HG03103 (cell line): ENCODE measurements at regions not wholly inside any gene's neighbourhood (a gene's known extent, or its start where the extent isn't known, plus 50 kb on each side); places are given as distances from the start of the nearest gene placed in this dataset.

Experiments used
- ATAC-seq: cut with Tn5 transposase; IDR thresholded peaks from one replicate; pipeline ENCODE4 v1.9.1; 2021; ENCODE audit warnings: low read depth; ENCODE audit not compliant: unreplicated experiment

- ATAC-seq: no peak
Observed at GRCh38 chr9:13431222-13431536, 151.7 kb upstream of the MPDZ start.

DNA sequence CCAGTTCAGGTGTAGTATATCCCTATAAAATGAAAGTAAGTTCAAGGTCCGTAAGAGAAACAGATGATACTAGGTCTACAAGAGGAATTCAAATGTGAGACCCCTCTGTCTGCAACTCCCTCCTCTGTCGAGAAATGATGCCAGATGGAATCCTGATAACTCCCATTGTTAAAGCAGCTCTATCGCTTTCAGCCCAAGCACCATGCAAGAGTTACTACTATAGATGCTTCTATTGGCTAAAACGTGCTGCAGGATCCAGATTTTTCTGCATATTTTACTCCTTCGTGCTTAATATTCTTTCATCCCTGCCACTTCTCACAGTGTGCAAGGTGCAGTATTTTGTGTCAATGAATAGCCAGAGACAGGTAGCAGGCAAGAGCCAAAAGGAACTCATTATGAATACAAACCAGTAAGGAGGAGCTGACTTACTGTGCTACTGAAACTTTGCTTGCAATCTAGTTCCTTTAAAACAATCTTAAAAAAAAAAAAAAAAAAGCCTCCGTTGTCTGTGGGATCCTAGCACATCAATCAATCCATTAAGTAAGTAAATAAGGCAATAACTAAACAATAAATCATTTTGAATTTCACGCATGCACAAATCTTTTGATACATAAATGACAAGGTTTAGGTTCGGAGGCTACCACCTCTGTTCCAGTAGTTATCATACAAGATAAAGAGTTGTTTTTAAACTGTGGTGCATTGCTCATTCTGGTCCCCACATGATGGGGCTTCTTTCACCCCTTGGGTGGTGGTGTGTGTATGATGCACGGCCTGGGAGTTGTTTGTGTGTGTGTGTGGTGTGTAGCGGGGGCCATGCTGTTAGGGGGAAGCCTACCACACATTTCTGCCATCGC lies 151.1 kb upstream of the MPDZ start:
- ATAC-seq: no peak

- no peak for ATAC-seq
Observed at GRCh38 chr9:13429301-13430190, 150.1 kb upstream of the MPDZ start.

DNA sequence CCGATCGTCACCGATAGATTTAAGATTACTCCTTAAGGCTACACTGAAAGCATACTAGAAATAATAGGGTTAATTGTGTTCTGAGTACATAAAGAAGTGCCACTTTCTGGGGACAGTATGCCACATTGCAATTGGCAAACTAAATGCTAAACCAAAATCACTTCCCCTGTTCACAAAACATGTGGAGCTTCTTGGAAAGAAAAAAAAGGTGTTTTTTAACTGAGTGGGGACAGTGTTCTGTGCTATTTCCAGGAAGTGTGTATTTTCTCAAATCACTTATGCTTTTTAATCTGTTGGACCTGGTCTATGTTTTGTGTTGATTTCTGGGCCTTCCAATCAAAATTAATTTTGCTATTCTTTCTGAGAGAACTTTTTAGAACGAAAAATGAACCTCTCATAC lies 149.3 kb upstream of the MPDZ start:
- ATAC-seq: no peak

DNA sequence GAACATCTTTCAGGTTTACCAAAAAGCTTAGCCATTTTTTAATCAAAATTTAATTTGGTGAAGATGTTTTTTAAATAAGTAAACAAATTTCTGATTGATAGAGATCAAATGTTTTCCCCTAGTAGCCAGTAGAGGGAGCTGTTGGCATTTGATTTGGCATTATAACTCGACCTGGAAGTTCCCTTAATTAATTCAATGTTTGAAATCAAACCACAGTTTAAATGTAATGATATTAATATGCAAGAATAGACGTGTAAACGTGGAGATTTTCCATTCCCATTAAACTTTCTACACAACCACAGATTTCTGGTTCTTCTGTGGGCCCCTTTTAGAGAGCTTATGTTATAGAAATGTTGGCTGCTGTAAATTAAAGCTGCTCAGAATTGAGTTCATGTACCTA lies 148.1 kb upstream of the MPDZ start:
- ATAC-seq: no peak

- no peak for ATAC-seq
Observed at GRCh38 chr9:13426606-13427005, 147.1 kb upstream of the MPDZ start.

GRCh38 chr9:13424872-13425271 lies 145.4 kb upstream of the MPDZ start:
- no peak for ATAC-seq

DNA sequence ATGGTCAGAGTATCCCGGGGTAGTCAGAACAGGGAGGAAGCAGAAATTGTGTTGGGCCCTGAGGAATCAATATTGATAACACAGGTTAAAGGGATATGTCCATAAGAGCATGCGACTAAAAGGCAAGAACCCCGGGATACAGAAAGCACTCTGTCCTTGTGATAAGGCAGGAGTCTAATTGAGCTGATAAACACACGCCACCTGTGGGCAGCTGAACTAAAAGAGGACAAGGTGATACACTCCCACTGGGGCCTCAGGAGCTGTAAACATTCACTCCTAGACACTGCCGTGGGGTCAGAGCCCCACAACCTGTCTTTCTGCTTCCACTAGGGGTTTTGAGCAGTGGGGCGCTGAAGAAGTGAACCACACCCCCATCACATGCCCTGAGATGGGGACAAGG lies 144.7 kb upstream of the MPDZ start:
- no peak for ATAC-seq

GRCh38 chr9:13414349-13414748 lies 134.9 kb upstream of the MPDZ start:
- no peak for ATAC-seq

DNA sequence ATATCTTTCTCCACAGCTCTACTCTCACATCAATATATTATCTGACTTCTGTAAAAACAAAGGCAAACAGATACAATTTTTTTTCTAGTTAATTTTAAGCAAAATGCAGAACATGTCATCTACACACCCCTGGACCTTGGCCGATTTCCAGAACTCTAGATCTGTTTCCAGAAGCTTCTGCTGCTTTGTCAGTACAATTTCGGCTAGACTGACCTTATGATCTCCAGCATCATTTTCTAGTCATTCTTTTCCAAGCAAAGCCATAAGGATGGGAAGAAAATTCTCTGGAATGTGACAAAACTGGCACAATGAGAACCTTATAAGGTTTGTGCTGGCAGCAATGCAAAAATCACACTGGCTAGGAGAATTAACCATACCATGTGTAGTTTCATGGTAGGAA lies 132.8 kb upstream of the MPDZ start:
- no peak for ATAC-seq

DNA sequence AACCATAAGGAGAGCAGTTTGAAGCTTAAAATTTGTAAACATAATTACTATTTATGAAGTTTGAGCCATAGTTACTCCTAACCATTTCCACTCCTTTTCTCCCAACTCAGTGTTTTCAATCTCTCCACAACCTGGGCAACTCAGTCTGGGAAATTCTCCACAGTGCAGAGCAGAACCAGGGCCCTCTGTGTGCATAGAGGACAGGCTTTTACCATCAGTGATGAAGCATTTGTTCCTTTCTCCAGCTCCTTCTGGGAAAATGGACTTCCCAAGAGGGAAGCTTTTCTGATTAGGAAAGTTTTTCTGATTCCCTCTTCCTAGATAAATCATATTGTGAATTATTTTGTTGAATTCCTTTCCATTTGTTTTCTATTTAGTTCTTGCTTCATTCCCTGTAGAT lies 132.3 kb upstream of the MPDZ start:
- no peak for ATAC-seq

GRCh38 chr9:13410566-13411031 lies 131.1 kb upstream of the MPDZ start:
- no peak for ATAC-seq

GRCh38 chr9:13397661-13398060 lies 118.2 kb upstream of the MPDZ start:
- ATAC-seq: no peak

GRCh38 chr9:13397220-13397619 lies 117.7 kb upstream of the MPDZ start:
- ATAC-seq: no peak

DNA sequence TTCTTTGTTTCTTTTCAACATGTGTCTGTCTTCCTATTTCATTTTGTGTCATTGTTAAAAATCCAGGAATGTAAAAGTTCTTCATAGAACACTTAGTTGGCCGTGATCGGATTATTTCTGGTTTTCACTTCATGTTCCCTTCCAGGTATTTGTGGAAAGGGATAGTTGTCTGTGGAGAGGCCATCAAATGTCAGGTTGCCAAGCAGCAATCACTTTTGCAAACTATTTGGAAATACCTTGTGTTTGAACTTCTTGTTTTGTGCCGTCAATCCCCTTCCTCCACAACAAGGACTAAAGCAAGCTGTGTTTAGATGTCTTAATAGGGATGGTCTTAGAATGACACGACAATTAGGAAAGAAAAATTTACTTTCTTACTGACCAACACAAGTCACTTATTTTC lies 116.9 kb upstream of the MPDZ start:
- no peak for ATAC-seq

- ATAC-seq: no peak
Observed at GRCh38 chr9:13395156-13395555, 115.7 kb upstream of the MPDZ start.

DNA sequence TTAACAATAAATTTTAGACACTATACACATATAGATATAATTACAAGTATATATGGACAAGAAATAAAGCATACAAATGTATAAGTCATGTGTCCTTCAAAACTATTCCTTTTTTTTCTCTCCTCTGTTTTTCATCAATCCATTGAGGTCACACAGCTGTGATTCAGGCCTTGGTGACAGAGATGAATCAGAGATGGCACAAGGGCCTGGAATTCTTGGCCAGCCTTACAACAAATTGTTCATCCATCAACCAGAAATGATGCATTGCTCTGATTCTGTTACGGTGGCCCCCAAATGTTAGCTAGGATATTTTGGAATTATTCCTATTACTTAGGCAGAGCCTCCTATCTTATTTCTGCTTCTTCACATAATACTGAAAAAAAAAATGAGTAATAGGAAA lies 108.7 kb upstream of the MPDZ start:
- ATAC-seq: no peak

DNA sequence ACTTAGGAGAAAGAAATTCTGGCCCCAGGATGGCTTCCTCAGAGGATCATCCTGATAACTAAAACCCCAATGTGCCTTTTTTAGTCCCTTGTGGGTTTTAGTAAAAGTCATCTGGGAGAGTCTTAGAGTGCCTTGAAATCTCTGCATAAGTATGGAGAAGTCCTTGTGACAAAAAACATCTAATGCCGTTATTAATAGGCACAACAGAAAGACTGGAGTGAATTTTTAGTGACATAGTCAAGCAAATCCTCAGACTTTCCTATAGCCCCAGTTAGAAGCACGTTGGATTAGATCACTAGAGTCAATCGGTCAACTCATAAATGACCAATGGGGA lies 108.2 kb upstream of the MPDZ start:
- no peak for ATAC-seq

GRCh38 chr9:13386935-13387733 lies 107.6 kb upstream of the MPDZ start:
- no peak for ATAC-seq

DNA sequence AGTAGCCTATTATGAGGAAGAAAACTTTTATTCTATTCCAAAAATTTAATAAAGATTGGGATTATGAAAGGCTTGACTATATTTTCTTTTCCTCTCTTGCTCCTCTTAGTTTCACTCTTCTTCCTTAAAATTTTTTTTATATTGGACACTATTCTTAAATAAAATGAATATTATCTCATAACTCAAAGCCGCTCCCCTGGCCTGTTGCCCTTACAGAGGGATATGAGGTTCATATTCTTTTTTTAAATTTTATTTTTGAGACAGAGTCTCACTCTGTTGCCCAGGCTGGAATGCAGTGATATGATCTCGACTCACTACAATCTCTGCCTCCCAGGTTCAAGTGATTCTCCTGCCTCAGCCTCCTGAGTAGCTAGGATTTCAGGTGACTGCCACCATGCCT lies 106.8 kb upstream of the MPDZ start:
- no peak for ATAC-seq

- ATAC-seq: no peak
Observed at GRCh38 chr9:13383855-13384254, 104.4 kb upstream of the MPDZ start.
